HS-27A (cell line): ENCODE measurements at regions not wholly inside any gene's neighbourhood (a gene's known extent, or its start where the extent isn't known, plus 50 kb on each side); places are given as distances from the start of the nearest gene placed in this dataset.
"Not testable (repeated sequence)": the region's sequence is repeated elsewhere in the genome, so short reads cannot be mapped to it uniquely, and the experiment has no call there.

Experiments
- DNase-seq: peaks from one replicate; pipeline ENCODE4 v3.0.0-alpha.2; 2012; ENCODE audit warnings: low read depth, missing footprints

DNA sequence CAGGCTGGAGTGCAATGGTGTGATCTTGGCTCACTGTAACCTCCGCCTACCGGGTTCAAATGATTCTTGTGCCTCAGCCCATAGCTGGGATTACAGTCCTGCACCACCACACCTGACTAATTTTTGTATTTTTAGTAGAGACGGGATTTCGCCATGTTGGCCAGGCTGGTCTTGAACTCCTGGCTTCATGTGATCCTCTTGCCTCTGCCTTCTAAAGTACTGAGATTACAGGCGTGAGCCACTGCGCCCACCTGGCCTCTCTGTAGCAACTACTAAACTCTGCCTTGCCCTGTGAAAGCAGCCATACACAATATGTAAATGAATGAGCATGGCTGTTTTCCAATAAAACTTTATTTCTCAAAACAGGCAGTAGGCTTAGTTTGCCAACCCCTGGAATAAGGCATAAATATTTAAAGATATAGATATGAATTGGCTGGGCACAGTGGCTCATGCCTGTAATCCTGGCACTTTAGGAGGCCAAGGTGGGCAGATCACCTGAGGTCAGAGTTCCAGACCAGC lies 127.9 kb upstream of the ZNF217 start:
- DNase-seq: not testable (repeated sequence)

DNA sequence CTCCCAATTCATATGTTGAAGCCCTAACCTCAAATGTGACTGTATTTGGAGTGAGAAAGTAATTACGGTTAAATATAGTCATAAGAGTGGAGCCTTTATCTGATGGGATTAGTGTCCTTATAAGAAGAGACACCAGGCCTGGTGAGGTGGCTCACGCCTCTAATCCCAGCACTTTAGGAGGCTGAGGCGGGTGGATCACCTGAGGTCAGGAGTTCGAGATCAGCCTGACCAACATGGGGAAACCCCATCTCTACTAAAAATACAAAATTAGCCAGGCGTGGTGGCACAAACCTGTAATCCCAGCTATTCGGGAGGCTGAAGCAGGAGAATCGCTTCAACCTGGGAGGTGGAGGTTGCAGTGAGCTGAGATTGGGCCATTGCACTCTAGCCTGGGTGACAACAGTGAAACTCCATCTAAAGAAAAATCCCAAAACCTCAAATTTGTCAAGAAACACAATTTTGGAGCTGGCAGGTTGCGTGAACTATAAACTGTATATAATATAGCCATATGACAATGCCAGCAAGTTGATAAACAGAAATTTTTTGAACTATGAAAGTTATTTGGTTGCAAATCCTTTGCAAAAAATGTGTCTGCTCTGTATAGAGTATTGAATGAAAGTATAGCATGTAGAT lies 125.6 kb upstream of the ZNF217 start:
- not testable (repeated sequence) for DNase-seq

DNA sequence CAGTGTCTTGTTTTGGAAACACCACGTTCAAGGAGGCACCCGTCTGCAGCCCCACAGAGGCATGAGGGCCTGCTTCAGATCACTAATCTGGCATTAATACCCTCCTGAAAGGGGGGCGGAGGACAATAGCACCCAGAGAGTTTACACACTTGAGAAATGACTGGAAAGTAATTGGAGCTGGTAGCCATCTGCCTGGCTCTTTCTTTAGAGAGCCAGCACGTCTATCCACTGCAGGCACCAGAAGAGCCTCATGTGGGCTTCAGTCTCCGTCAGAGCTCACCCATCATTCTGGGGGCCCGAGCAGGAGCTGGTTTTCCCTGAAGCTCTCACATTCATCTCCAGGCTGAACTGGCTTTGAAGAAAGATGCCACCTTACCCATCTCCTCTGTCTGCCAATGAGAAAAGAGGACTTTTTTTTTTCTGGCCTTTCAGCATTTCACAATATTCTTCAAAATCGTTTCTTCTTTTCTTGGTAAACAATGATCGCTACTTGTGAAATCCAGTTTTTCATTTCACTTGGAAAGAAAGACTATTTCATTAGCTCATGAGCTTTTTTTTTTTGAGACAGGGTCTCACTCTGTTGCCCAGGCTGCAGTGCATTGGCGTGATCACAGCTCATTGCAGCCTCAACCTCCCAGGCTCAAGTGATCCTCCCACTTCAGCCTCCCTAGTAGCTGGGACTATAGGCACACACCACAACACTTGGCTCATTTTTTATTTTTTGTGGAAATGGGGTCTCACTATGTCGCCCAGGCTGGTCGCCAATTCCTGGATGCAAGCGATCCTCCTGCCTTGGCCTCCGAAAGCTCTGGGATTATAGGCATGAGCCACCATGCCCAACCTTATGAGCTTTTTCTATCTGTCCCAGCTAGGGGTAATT lies 124.7 kb upstream of the ZNF217 start:
- no peak for DNase-seq

DNA sequence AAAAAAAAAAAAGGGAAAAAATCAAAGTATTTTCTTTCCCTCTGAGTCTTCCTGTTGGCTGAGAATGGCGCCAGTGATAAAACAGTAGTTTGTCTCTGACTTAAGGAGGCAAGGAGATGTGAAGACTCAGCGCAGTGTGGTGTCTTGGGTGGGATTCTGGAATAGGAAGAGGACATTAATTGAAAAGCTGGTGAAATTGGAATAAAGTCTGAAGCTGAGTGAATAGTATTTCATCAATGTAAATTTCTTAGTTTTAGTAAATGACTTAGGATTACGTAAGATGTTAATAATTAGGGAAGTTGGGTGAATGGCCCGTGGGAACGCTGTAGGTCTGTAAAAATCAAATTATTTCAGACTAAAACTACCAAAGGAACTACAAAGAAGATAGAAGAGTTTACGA lies 122.8 kb upstream of the ZNF217 start:
- DNase-seq: no peak

DNA sequence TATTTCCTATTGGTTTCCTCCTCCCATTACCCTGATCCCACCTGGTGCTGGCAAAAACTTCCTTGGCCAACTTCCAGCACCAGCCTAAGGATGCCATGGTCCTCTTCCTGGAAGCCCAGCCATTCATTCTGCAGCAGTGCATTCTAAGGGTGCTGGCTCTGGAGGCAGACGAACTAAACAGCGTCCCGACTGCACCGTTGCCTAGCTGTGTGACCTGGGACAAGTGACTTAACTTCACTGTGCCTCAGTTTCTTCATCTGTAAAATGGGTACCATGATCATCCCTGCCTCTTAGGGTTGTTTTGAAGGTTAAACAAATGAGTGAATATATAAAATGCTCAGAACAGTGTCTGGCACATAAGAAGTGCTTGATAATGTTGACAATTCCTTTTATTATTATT lies 120.9 kb upstream of the ZNF217 start:
- DNase-seq: no peak

DNA sequence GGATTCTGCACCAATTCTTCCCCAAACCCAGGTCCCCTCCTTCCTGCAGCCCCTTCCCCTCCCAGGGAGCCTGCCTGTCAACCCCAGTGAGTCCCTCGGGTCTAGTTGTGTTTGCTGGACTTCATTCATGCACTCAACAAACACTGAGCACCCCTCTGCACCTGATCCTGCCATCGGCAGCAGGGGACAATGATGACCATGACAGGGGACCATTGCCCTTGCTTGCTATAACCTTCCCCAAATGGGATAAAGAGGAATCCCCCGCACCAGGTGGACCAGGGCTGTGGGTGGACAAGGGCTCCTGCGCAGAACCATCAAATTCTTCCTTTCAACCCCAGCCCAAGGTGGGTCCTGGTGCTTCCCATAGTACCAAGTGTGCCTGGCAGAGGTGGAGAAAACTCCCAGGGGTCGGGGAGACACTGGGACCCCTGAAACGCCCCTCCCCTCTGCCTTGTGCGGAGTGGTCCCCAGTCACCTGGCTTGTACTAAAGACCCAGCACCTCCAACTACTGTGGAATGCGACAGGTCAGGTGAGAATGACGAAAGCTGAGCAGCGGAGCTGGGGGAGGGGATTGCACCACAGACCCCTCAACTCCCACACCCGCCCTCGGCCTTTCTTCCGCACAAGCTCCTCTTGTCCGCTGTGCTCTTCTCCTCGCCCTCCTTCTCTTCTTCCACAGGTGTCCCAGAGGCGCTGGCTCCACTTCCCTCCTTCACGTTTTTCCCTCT lies 119.9 kb upstream of the ZNF217 start:
- no peak for DNase-seq

DNA sequence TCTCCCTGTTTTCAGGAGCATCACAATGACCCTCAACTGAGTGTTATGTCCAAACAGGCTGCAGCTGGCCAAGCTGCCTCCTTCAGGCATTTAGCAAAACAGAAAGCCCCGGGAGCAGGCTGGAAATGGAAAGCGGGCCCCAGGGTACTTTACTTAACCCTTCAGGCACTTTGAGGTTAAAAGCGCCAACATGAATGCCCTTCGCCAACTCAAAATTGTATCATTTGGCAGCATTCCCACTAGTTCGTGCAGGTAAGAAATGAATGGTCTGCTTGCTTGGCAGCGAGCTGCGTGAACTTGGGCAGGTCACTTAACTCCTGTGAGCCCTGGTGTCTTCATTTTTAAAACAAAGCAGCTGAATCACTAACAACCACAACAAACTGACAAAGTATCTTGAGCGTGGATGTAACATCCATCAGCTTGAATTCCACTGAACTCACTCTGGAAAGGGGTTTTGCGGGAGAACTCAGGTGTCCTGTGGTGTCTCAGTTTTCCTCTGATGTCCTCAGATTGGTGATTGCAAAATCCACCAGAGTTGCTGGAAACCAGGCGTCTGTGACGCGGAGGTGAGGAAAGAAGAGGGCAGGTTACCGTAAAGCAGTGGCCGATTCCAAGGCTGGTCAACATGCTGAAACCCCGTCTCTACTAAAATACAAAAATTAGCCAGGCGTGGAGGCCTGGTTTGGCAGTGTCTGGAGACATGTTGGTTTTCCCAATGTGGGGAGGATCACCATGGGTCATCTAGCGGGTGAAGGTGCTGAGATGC lies 118.8 kb upstream of the ZNF217 start:
- DNase-seq: no peak

DNA sequence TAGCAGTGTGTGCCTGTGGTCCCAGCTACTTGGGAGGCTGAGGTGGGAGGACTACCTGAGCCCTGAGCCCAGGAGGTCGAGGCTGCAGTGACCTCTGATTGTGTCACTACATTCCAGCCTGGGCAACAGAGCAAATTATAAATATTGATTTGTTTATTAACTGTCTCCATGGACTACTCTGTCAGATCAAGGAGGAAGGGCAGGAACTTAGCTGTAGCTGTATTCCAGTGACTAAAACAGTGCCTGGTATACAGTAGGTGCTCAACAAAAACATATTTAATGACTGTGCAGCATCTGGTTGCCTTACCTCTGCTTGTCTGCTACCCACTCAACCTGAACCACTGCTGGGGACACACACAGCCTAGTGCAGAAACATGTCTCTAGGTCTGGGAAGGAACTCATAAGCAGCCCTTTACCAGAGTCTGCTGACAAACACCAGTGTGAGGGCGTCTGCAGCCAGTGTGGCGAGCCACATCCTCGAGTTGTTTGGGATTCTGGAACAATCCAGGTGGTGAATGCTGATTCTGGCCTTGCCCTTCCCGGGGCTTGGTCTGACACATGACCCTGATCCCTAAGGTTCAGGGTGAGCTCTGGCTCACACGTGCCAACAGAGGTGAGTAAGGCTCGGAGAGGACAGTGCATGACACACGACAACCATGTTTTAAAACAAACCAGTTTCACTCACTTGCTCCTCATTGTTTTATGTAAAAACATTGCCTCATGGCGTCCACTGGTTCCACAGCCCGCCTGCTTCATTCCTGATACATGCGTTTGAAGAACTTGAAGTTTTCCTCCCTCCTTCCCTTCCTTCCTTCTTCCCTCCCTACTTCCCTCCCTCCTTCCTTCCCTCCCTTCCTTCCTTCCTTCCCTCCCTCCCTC lies 117.9 kb upstream of the ZNF217 start:
- no peak for DNase-seq

DNA sequence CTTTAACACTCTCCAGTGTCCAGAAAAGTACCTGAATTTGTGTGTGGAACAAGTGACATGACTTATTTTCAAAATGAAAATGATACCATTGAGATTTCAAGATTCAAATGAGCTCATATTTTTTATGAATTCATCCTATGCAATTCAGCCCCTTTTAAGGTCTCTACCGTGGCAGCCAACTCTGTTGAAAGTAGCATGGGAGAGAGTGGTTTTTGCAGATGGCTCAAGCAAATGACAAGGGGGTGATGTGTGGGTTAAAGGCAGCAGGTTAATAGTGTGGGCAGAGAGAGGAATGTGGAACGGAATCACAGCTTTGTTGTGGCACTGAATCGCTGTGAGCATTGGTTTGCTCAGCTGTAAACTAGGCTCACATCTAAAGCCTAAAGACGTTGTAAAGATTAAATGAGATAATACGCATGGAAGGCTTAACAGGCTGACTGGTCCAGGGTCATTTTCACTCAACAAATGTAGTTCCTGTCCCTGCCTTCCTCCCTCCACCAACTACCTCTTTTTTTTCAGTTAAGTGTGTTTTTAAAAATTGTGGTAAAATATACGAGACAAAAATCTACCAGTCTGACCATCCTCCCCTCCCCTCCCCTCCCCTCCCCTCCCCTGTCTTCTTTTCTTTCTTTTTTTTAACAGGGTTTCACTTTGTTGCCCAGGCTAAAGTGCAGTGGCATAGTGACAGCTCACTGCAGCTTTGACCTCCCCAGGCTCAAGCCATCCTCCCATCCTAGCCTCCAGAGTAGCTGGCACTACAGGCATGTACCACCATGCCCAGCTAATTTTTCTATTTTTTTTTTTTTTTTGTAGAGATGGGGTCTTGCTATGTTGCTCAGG lies 114.7 kb upstream of the ZNF217 start:
- DNase-seq: peak; percentile 78

DNA sequence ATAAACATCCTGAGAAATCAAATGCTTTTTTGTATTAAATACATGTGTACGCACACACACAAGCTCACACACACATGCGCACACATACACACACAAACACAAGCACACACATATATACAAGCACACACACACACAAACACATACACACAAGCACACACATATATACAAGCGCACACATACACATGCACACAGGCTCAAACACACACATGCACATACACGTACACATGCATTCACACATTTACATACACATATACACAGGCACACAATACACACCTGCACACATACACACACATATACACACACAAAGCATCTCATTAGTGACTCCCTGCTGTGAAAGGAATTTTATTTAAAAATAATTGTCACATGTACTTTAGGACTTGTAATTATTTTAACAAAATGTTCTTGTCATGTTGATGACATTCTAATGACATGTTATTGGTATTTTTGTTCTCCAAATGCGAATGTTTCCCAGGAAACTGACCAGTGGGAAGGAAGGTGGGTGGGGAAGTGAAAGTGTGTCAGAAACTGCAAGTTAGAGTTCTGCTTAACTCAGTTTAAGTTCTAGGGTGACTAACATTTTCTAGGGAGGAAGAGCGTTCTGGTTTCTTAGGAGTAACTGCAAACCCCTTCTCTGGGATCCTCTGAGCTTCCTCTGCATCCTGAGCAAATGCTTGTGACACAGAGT lies 113.9 kb upstream of the ZNF217 start:
- DNase-seq: peak; percentile 33

DNA sequence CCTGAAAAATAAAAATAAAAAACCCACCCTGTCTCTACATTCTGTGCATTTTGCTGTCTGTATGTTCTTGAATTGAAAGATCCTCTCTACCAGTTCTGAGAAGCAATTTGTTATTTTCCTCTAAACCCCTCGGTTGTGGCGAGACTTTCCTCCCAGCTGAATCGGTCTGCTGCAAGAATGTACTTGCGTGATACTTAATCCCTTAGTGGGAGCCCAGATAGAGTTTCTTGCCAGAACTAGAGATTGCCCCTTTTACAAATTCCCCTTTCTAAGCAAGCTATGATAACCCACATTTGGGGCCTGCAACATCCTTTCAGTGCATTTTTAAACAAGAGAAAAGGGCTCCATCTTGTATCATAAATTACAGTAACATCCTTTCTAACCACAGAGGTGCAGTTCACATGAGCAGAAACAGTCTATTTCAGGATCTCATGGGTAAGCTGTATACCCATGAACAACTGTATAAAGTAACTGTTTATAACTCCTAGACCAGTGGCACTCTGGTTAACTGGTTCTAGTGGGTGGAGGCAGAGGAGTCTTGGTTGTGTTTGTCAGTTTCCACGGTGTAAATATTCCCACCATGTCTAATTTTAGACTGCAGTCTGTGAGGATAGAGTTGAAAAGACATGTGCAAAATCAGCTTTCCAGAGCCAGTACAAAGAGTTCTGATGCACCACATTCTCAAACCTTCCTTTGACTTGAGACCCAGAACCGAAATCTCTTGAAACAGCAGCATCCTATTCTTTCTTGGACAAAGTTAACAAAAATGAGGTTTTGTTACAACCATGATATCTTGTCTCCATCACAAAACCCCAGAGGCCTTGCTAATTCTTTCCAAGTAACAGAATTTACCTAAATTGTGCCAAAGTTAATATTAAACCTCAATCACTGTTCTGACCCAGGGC lies 113.1 kb upstream of the ZNF217 start:
- DNase-seq: no peak

DNA sequence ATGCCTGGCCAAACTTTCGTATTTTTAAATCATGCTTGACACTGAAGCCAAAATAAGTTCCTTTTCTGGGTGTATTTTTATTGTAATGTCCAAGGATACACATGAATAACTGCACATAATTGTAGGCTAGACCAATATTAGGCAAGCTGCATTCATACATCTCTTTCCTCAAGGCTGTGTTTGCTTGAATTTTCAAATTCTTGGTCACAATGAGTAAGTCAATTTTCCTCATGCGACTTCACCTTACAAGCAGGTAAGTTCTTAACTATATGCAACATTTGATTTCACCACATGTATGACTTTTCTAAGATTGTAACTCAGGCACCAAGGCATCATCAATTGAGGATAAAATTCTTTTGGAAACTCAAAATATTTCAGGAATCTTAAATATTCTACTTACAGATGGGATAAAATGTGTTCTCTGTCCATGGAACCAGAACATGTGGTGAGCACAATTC lies 112.4 kb upstream of the ZNF217 start:
- peak; percentile 81 for DNase-seq

DNA sequence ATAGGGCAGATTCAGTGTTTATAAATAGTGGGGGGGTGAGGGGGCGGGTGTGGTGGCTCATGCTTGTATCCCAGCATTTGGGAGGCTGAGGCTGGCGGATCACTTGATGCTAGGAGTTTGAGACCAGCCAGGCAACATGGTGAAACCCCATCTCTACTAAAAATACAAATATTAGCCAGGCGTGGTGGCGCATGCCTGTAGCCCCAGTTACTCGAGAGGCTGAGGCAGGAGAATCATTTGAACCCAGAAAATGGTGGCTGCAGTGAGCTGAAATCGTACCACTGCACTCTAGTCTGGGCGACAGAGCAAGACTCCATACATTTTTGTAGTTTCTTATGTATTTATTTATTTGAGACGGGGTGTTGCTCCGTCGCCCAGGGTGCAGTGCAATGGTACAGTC lies 109.0 kb upstream of the ZNF217 start:
- no peak for DNase-seq

DNA sequence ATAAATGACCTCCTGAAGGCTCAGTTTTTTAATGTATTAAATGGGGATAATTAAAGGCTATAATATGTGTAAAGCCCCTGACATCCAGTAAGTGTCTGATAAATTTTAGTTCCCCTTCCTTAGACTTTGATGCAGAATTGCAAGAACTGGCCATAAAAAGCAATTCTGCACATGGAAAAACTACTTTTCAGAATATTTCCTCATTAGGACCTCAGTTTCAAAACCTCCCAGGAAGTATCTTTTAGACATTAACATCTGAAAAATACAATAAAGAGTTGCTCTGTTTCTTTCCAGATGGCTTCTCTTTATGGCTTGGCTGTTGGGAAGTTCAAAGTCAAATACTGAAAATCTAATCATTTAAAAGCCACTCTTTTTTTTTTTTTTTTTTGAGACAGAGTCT lies 106.3 kb upstream of the ZNF217 start:
- DNase-seq: no peak

DNA sequence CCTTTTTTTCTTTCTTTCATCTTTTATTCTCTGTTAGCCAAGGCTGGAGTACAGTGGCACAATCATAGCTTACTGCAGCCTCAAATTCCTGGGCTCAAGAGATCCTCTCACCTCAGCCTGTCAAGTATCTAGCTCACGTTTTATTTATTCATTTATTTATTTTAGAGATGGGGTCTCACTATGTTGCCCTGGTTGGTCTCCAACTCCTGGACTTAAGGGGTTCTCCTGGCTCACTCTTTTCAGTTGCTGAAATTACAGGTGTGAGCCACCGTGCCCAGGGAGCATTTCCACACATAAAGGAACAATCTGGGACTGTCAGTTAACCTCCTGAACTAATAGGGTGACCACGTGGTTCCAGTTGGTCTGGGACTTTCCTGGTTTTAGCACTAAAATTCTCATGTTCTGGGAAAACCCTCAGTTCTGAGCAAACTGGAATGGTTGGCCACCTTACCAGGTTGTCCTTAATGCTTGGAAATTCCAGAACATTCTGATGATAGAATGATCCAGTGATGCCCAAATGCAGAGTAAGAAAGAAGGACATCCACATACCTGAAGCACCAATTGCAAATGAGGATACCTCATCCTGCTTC lies 105.5 kb upstream of the ZNF217 start:
- no peak for DNase-seq

DNA sequence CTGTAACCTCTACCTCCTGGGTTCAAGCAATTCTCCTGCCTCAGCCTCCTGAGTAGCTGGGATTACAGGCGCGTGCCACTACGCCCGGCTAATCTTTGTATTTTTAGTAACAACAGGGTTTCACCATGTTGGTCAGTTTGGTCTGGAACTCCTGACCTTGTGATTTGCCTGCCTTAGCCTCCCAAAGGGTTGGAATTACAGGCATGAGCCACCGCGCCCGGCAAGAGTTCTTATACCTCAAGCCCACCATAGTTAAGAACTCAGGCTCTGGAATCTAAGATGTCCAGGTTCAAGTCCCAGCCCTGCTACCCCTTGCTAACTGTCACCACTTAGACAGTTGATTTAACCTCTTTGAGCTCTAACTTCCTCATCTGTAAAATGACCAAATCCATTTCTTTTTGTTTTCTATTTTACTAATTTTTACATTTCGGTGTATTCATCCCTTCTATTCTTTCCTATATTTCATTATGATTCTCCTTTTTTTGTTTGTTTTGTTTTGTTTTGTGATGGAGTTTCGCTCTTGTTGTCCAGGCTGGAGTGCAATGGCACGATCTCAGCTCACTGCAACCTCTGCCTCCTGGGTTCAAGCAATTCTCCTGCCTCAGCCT lies 104.8 kb upstream of the ZNF217 start:
- DNase-seq: no peak

DNA sequence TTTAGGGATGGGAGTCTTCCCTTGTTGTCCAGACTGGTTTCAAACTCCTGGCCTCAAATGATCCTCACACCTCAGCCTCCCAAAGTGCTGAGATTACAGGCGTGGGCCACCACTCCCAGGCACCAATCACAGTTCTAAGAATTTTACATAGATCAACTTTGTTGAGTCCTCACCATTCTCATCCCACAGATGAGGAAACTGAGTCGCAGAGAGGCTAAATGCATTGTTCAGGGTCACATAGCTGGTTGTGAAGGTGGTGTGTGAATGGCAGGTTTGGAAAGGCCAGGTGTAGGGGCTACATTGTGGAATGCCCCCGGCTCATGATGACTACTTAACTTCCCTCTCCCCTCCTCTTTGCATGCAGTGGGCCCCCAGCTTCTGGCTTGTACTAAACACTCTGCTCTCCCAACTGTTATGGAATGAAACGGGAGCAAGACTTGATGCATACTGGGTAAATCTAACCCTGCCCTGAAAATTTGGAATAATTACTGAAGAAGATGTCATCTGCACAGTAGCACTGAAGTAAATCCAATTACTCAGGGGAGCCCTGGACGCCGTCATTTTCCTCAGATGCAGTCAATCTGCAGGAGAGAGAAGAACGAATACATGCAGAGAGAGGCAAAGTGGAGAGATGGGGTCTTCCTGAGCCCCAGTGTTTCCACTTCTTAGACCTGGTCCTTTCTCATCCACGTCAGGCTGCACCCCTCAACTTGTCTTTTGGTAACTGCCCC lies 102.3 kb upstream of the ZNF217 start:
- no peak for DNase-seq
